ENCODE measurements at regions not wholly inside any gene's neighbourhood (a gene's known extent, or its start where the extent isn't known, plus 50 kb on each side); places are given as distances from the start of the nearest gene placed in this dataset.

DNA sequence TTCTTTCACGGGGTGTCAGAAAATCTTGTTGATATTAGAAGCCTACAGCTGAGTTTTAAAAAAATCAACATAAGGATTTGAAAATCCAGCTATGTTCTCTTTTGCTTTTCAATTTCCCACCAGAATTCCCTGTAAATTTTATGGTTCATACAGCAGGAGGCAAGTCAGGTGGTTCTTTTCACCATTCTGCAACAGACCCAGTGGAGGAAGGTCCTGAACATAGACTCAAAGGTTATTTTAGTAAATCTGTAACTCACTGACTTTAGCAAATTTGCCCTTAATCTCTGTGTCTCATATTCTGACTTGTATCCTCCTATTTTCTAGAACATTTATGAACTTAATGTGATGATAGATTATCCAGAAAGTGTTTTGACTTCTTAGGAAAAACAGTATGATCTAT lies 235.4 kb upstream of the E2F7 start:
- TF ChIP-seq, protein P1, sequence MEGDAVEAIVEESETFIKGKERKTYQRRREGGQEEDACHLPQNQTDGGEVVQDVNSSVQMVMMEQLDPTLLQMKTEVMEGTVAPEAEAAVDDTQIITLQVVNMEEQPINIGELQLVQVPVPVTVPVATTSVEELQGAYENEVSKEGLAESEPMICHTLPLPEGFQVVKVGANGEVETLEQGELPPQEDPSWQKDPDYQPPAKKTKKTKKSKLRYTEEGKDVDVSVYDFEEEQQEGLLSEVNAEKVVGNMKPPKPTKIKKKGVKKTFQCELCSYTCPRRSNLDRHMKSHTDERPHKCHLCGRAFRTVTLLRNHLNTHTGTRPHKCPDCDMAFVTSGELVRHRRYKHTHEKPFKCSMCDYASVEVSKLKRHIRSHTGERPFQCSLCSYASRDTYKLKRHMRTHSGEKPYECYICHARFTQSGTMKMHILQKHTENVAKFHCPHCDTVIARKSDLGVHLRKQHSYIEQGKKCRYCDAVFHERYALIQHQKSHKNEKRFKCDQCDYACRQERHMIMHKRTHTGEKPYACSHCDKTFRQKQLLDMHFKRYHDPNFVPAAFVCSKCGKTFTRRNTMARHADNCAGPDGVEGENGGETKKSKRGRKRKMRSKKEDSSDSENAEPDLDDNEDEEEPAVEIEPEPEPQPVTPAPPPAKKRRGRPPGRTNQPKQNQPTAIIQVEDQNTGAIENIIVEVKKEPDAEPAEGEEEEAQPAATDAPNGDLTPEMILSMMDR (conservative IDR thresholded peaks at IDR 0.05 in 1 of 2, IDR thresholded peaks at IDR 0.05 in 1 of 2; ENCODE audit: extremely low read depth in 1 of 2, insufficient read depth in 1 of 2, low read depth in 1 of 2, low read length in 2 of 2), result no peak
- TF ChIP-seq EZH2 (IDR thresholded peaks at IDR 0.05; ENCODE audit: borderline replicate concordance, low read length), result no peak
